ENCODE measurements at regions not wholly inside any gene's neighbourhood (a gene's known extent, or its start where the extent isn't known, plus 50 kb on each side); places are given as distances from the start of the nearest gene placed in this dataset.

- TF ChIP-seq CTCF (IDR thresholded peaks at IDR 0.05 in 8 of 11, conservative IDR thresholded peaks at IDR 0.05 in 3 of 11) = no peak
- no peak for TF ChIP-seq POLR2AphosphoS5 (IDR thresholded peaks at IDR 0.05)
- TF ChIP-seq POLR2A (IDR thresholded peaks at IDR 0.05) = no peak
These were observed 301.9 kb downstream of the RAP2B start for GRCh38 chr3:153463895-153464294.

All from spleen (tissue), 7 donors.